BJ (cell line): ENCODE measurements at regions not wholly inside any gene's neighbourhood (a gene's known extent, or its start where the extent isn't known, plus 50 kb on each side); places are given as distances from the start of the nearest gene placed in this dataset.

Experiments used
- CTCF ChIA-PET: fragments of 350-600 bp; formaldehyde crosslinking; extraction: SDS; loops from one replicate; lab custom pipeline; 2021; ENCODE audit warnings: antibody characterized with exemption, inconsistent platforms; lab: Yijun Ruan, JAX
- POLR2A ChIA-PET: fragments of 300-600 bp; sonication (Branson Sonifier 250); formaldehyde crosslinking; extraction: SDS; loops from one replicate; lab custom pipeline; 2021; ENCODE audit warnings: antibody characterized with exemption; lab: Charles Lee
- DNase-seq: peaks from one replicate; pipeline ENCODE4 v3.0.0-alpha.2; 2011; ENCODE audit warnings: low read depth
- H3K27me3 ChIP-seq: 2 replicates; pipeline ENCODE4 v1.6.0; 2011; ENCODE audit warnings: low read length; ENCODE audit not compliant: control insufficient read depth, insufficient read depth
- H3K36me3 ChIP-seq: 2 replicates; pipeline ENCODE4 v1.5.1; 2011; ENCODE audit warnings: low read length; ENCODE audit not compliant: control insufficient read depth, insufficient read depth
- H3K4me3 ChIP-seq: 2 replicates; pipeline ENCODE4 v1.5.1; 2011; ENCODE audit warnings: low read depth, mild to moderate bottlenecking, control low read depth, low read length
- CTCF ChIP-seq: IDR thresholded peaks from 2 replicates; pipeline ENCODE4 v1.5.1; 2011; ENCODE audit warnings: low read depth, mild to moderate bottlenecking, control low read depth, inconsistent platforms, low read length, moderate library complexity; ENCODE audit not compliant: insufficient read depth

- Histone ChIP-seq H3K27me3 (no peaks in the 10 kb centered on the region), H3K4me3 (no peak overlapping the region), H3K36me3 (no peaks in the 10 kb centered on the region)
- no peak for TF ChIP-seq CTCF
- ChIA-PET POLR2A (no interaction called here), CTCF (no interaction called here)
- DNase-seq: no peak
Measured at GRCh38 chr7:144957998-144958397, 122.1 kb upstream of the TPK1 start.

- ChIA-PET POLR2A (no interaction called here), CTCF (no interaction called here)
- H3K4me3 ChIP-seq: no peak overlapping the region
Measured at GRCh38 chr7:144955422-144955821, 119.6 kb upstream of the TPK1 start.

GRCh38 chr7:144941127-144941526, 105.3 kb upstream of the TPK1 start:
- Histone ChIP-seq H3K4me3 (no peak overlapping the region), H3K27me3 (no peaks in the 10 kb centered on the region), H3K36me3 (no peaks in the 10 kb centered on the region)
- POLR2A ChIA-PET: no interaction called here
- CTCF ChIA-PET: no interaction called here
- DNase-seq: no peak
- TF ChIP-seq CTCF: no peak

More at GRCh38 chr7:144955422-144955821, 119.6 kb upstream of the TPK1 start:
- Histone ChIP-seq H3K27me3 (no peaks in the 10 kb centered on the region), H3K36me3 (no peaks in the 10 kb centered on the region)
- no peak for DNase-seq
- TF ChIP-seq CTCF: no peak

GRCh38 chr7:144937199-144937598, 101.3 kb upstream of the TPK1 start:
- POLR2A ChIA-PET: no interaction called here
- Histone ChIP-seq H3K36me3 (no peaks in the 10 kb centered on the region), H3K27me3 (no peaks in the 10 kb centered on the region), H3K4me3 (no peak overlapping the region)
- CTCF ChIA-PET: no interaction called here
- DNase-seq: no peak
- TF ChIP-seq CTCF: no peak

- no peak for TF ChIP-seq CTCF
- Histone ChIP-seq H3K36me3 (no peaks in the 10 kb centered on the region), H3K27me3 (no peaks in the 10 kb centered on the region), H3K4me3 (no peak overlapping the region)
- ChIA-PET POLR2A (no interaction called here), CTCF (no interaction called here)
- DNase-seq: no peak
Measured at GRCh38 chr7:144936314-144936713, 100.5 kb upstream of the TPK1 start.
